RCC 7860 (cell line): ENCODE measurements at regions not wholly inside any gene's neighbourhood (a gene's known extent, or its start where the extent isn't known, plus 50 kb on each side); places are given as distances from the start of the nearest gene placed in this dataset.

Source experiments
- DNase-seq: peaks from one replicate; pipeline ENCODE4 v3.0.0-alpha.2; 2015; ENCODE audit warnings: low spot score
- FAIRE-seq: peaks from 2 replicates; lab custom pipeline; 2012; peaks lifted over from hg19 to GRCh38; lab: Jason Lieb, UNC

- no peak for DNase-seq
- FAIRE-seq: no peak
Observed at GRCh38 chr2:207256476-207257207, 90.9 kb upstream of the KLF7 start.

GRCh38 chr2:207257251-207258250 lies 91.8 kb upstream of the KLF7 start:
- no peak for FAIRE-seq
- DNase-seq: no peak

DNA sequence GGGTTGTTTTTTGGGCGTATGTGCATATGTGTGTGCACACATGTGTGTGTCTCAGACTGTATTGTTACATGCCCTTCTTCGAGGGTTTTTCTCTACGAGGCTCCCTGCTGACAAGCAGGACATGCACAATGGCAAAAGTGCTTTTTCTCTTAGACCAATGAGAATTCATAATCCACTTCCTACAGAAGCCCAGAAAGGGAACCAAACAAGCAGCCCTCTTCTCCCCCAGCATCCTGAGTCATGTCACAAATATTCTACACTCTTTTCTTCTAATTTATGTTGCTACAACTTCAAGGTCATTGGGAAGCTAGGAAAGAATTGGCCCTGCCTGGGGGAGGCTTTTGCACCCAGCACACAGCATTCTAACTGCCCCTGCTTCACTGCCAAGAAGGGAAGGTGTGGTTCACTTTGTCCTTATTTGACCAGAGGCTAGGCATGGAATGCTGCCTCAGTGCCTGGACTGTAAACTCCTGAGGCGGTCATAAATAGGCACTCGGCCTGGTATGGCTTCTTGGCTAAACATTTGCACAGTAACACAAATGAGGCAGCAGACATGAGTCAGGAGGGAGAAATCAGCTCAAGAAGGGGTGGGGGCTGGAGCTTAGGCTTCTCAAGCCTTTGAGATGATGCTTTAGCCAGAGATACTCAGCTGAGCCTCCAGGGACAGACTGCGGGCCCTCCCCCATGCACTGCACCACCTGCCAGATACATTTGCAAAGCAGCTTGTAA lies 92.7 kb upstream of the KLF7 start:
- peak; percentile 92 for FAIRE-seq
- DNase-seq: peak; percentile 97

DNA sequence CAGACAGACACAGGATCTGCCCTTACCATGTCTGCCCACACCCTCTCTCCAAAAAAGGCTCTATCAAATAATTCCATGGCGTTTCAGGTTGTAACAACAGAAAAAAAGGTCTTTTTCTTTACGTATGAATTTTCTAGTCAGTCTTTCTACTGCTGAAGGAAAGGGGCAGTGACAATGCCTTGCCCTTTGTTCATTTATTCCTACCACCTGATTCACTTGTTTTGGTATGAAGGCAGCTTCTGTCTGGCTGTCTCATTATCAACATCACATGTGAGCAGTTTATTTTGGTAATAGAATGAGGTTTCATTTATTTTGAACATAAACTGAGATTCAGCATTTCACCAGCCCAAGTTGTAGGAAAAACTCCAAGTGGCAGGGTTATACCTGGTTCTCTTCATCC lies 94.3 kb upstream of the KLF7 start:
- no peak for DNase-seq
- no peak for FAIRE-seq

GRCh38 chr2:207260947-207261346 lies 95.2 kb upstream of the KLF7 start:
- no peak for DNase-seq
- no peak for FAIRE-seq

- FAIRE-seq (no peak), DNase-seq (no peak)
Observed at GRCh38 chr2:207264310-207264709, 98.6 kb upstream of the KLF7 start.

DNA sequence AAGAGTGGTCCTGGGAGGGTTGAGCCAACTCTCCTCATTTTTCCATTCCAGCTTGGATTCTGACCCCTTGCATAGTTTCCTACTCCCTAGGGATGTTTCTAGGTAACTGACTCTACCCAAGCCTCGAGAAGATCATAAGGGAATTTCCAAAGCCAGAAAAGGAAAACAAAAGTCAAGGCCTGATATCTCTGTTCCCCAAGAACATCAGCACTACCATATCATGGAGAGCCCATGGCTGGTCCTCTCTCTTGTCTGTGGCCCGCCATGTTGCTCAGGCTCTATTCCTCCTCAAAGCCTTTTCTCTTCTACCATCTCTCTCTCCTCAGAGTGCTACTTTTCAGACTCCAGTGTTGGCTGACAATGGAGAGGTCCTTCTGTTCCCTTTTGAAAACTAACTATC lies 99.6 kb upstream of the KLF7 start:
- DNase-seq: no peak
- FAIRE-seq: no peak

GRCh38 chr2:207265869-207266268 lies 100.1 kb upstream of the KLF7 start:
- DNase-seq (no peak), FAIRE-seq (no peak)

GRCh38 chr2:207266648-207267047 lies 100.9 kb upstream of the KLF7 start:
- DNase-seq (no peak), FAIRE-seq (no peak)

GRCh38 chr2:207269038-207269437 lies 103.3 kb upstream of the KLF7 start:
- FAIRE-seq (no peak), DNase-seq (no peak)

GRCh38 chr2:207274530-207275189 lies 108.9 kb upstream of the KLF7 start:
- no peak for FAIRE-seq

GRCh38 chr2:207275779-207276178 lies 110.0 kb upstream of the KLF7 start:
- peak; percentile 91 for FAIRE-seq
- no peak for DNase-seq

More at GRCh38 chr2:207274530-207275189, 108.9 kb upstream of the KLF7 start:
- DNase-seq: no peak

GRCh38 chr2:207276248-207276647 lies 110.5 kb upstream of the KLF7 start:
- DNase-seq: no peak
- FAIRE-seq: peak; percentile 21

- FAIRE-seq (no peak), DNase-seq (no peak)
Observed at GRCh38 chr2:207276858-207277257, 111.1 kb upstream of the KLF7 start.

DNA sequence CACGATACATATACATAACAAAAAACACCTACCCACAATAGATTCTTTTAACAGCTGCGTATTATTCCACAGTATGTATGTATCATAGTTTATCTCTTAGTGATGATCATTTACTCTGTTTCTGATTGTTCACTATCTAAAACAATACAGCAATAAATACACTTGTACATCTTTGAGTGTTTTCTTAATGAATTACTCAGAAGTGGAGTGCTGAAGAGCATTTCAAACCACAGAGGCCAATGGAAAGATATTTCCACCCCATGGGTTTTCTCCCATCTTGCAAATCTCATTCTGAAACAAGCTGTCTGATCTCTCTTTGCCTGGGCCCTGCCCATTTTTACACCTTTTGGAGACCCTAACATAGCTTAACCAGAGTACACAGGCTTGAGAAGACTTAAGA lies 113.8 kb upstream of the KLF7 start:
- DNase-seq (no peak), FAIRE-seq (no peak)

- FAIRE-seq (no peak), DNase-seq (no peak)
Observed at GRCh38 chr2:207281436-207281835, 115.7 kb upstream of the KLF7 start.

DNA sequence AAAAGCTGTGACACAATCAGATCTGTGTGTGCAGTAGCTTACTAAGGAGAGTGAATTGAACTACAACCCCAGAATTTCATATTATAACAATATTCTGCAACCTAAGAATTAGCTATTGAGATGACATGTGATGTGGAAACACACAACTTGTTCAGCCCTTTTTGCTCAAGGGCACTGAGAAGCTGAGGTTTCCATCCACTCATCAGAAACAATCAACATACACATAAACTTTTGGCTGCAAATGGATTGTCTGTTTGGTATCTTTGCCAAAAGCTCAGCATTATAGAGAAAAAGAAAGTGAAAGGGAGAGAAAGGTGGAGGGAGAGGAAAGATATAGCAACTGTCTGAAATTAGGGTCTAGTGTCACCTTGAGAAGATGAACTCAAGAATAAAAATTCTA lies 117.2 kb upstream of the KLF7 start:
- no peak for FAIRE-seq

GRCh38 chr2:207283356-207283755 lies 117.6 kb upstream of the KLF7 start:
- no peak for DNase-seq
- no peak for FAIRE-seq

More for the DNA sequence above, 117.2 kb upstream of the KLF7 start:
- no peak for DNase-seq

GRCh38 chr2:207284556-207285472 lies 119.1 kb upstream of the KLF7 start:
- DNase-seq (no peak), FAIRE-seq (no peak)

DNA sequence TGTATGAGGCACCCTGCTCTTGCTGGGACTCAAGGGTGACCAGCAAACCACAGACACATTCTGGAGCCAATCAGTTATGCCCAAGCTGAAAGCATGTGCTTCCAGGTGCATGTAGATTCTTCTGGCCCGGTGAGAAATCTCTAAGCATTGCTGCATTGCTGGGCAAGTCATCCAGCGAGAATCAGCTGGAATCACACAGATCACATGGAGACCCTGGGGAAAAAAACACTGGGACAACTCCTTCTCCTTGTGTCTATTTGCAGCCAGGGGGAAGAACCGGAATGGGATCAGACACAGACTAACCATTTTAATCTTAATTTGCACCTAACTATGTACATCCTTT lies 119.7 kb upstream of the KLF7 start:
- FAIRE-seq: no peak

More for the DNA sequence above, 119.7 kb upstream of the KLF7 start:
- DNase-seq: no peak
